Panc1 (cell line): ENCODE measurements at regions not wholly inside any gene's neighbourhood (a gene's known extent, or its start where the extent isn't known, plus 50 kb on each side); places are given as distances from the start of the nearest gene placed in this dataset.

Source experiments
- ATAC-seq: fragments of 200-7000 bp; cut with Tn5 transposase; 2 replicates; pipeline ENCODE4 v1.9.1; 2020; ENCODE audit warnings: mild to moderate bottlenecking, moderate library complexity
- BruUV-seq: library from RNA; stranded (reverse); fragments of 400-500 nt; replicated peaks from 2 replicates; lab custom pipeline; 2021; lab: Mats Ljungman, UMichigan
- CTCF ChIA-PET: fragments of 300-600 bp; sonication (Branson Sonifier 250); formaldehyde crosslinking; loops from one replicate; lab custom pipeline; 2022; ENCODE audit warnings: antibody characterized with exemption; lab: Charles Lee
- POLR2A ChIA-PET: fragments of 300-600 bp; sonication (Branson Sonifier 250); formaldehyde crosslinking; loops from one replicate; lab custom pipeline; 2022; ENCODE audit warnings: antibody characterized with exemption; lab: Charles Lee
- DNase-seq: peaks from one replicate; pipeline ENCODE4 v3.0.0-alpha.2; 2010; ENCODE audit warnings: low read depth, low spot score
- H3K27ac ChIP-seq: 2 replicates; pipeline ENCODE4 v1.5.1; 2011; ENCODE audit warnings: mild to moderate bottlenecking, low read length, inconsistent platforms
- H3K27me3 ChIP-seq: fragments of 200-500 bp; sonication (Bioruptor generic); 2 replicates; pipeline ENCODE4 v1.6.0; 2014; ENCODE audit warnings: low read length, inconsistent platforms; ENCODE audit not compliant: control insufficient read depth, insufficient read depth
- H3K36me3 ChIP-seq: fragments of 200-500 bp; sonication (Bioruptor generic); 2 replicates; pipeline ENCODE4 v1.5.1; 2014; ENCODE audit warnings: inconsistent platforms, mild to moderate bottlenecking, low read length, moderate library complexity; ENCODE audit not compliant: control insufficient read depth, insufficient read depth
- H3K4me1 ChIP-seq: 2 replicates; pipeline ENCODE4 v1.5.1; 2011; ENCODE audit warnings: inconsistent platforms, mild to moderate bottlenecking, low read length, moderate library complexity; ENCODE audit not compliant: control insufficient read depth, insufficient read depth
- H3K4me3 ChIP-seq, 2 experiments: 2 replicates each; pipeline ENCODE4 v1.5.1; 2011 to 2012; ENCODE audit warnings: low read depth in 2 of 2, low read length in 2 of 2, mild to moderate bottlenecking in 2 of 2, inconsistent platforms in 1 of 2, moderate library complexity in 1 of 2
- H3K9me3 ChIP-seq: fragments of 200-500 bp; sonication (Bioruptor generic); 2 replicates; pipeline ENCODE4 v1.5.1; 2014; ENCODE audit warnings: low read depth, mild to moderate bottlenecking, inconsistent platforms, low read length, moderate library complexity; ENCODE audit not compliant: control insufficient read depth, insufficient read depth
- CTCF ChIP-seq: fragments of 450-650 bp; IDR thresholded peaks from 2 replicates; pipeline ENCODE4 v1.5.1; 2017; ENCODE audit warnings: mild to moderate bottlenecking
- POLR2AphosphoS5 ChIP-seq: IDR thresholded peaks from 2 replicates; pipeline ENCODE4 v1.6.1; 2012; ENCODE audit warnings: mild to moderate bottlenecking, low read depth, low read length, moderate library complexity
- SIN3A ChIP-seq: IDR thresholded peaks from 2 replicates; pipeline ENCODE4 v1.6.1; 2012; ENCODE audit warnings: low read depth, mild to moderate bottlenecking, low read length, moderate library complexity, borderline replicate concordance; ENCODE audit not compliant: insufficient read depth
- TCF7L2 ChIP-seq: IDR thresholded peaks from 2 replicates; pipeline ENCODE4 v1.6.1; 2011; ENCODE audit warnings: mild to moderate bottlenecking, low read depth, low read length, inconsistent platforms
- in situ Hi-C: cut with HindIII; loops from 2 replicates; pipeline ENCODE4 v1.10.0; 2016; ENCODE audit warnings: low sequenced_read_pairs, low pct_unique_long_range_greater_than_20kb
- intact Hi-C: fragments of 100-400 bp; cut with micrococcal nuclease; formaldehyde crosslinking; loops from one replicate; pipeline ENCODE4 v1.10.0; 2022; ENCODE audit not compliant: unreplicated experiment
- TF ChIP-seq, protein P1 (sequence below), 2 experiments: IDR thresholded peaks; 2 replicates each; pipeline ENCODE4 v1.6.1; 2011 to 2012; ENCODE audit warnings: low read depth in 2 of 2, control low read depth in 1 of 2, low read length in 1 of 2, mild to moderate bottlenecking in 1 of 2, moderate library complexity in 1 of 2; ENCODE audit not compliant: insufficient read depth in 1 of 2

DNA sequence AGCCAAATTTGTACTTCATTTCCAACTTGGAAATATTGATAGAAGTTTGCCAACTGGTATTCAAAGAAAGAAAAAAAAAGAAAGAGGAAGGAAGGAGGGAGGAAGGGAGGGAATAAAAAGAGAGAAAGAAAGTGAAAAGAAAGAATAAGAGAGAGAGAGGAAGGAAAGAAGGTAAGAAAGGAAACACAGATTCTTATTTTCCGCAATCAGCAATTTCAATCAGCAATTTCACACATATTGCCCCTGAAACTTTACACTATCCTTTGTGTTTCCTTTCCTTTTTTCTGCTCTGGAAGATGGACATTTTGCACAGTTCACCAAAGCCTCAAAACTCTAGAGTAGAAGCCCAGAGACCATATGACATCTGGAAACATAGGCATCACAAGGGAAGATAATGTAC is 888.1 kb downstream of the REEP3 start:
- Histone ChIP-seq H3K36me3 (no peaks in the 10 kb centered on the region), H3K27me3 (no peaks in the 10 kb centered on the region), H3K4me1 (no peaks in the 10 kb centered on the region), H3K9me3 (no peaks in the 10 kb centered on the region), H3K4me3 (no peak overlapping the region), H3K27ac (no peak overlapping the region)
- no peak for DNase-seq
- intact Hi-C loops = no loop called here
- no TSS peak for BruUV-seq
- TF ChIP-seq CTCF = no peak
- TF ChIP-seq TCF7L2 = no peak
- no peak for TF ChIP-seq POLR2AphosphoS5
- TF ChIP-seq, protein P1, sequence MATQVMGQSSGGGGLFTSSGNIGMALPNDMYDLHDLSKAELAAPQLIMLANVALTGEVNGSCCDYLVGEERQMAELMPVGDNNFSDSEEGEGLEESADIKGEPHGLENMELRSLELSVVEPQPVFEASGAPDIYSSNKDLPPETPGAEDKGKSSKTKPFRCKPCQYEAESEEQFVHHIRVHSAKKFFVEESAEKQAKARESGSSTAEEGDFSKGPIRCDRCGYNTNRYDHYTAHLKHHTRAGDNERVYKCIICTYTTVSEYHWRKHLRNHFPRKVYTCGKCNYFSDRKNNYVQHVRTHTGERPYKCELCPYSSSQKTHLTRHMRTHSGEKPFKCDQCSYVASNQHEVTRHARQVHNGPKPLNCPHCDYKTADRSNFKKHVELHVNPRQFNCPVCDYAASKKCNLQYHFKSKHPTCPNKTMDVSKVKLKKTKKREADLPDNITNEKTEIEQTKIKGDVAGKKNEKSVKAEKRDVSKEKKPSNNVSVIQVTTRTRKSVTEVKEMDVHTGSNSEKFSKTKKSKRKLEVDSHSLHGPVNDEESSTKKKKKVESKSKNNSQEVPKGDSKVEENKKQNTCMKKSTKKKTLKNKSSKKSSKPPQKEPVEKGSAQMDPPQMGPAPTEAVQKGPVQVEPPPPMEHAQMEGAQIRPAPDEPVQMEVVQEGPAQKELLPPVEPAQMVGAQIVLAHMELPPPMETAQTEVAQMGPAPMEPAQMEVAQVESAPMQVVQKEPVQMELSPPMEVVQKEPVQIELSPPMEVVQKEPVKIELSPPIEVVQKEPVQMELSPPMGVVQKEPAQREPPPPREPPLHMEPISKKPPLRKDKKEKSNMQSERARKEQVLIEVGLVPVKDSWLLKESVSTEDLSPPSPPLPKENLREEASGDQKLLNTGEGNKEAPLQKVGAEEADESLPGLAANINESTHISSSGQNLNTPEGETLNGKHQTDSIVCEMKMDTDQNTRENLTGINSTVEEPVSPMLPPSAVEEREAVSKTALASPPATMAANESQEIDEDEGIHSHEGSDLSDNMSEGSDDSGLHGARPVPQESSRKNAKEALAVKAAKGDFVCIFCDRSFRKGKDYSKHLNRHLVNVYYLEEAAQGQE (IDR thresholded peaks at IDR 0.05; ENCODE audit: insufficient read depth in 1 of 2, low read depth in 2 of 2, low read length in 1 of 2) = no peak
- TF ChIP-seq SIN3A = no peak
- ChIA-PET POLR2A (no interaction called here), CTCF (interaction anchor here (0.7 kb wide), 1 partner anchor 267 kb away, joined by 14 read pairs; no protein-coding TSS in a partner anchor)
- ATAC-seq = no peak
- in situ Hi-C loops = no loop called here

GRCh38 chr10:64416011-64416410 is 894.8 kb downstream of the REEP3 start:
- no TSS peak for BruUV-seq
- Histone ChIP-seq H3K36me3 (no peaks in the 10 kb centered on the region), H3K27ac (no peak overlapping the region), H3K27me3 (no peaks in the 10 kb centered on the region), H3K9me3 (no peaks in the 10 kb centered on the region), H3K4me1 (no peaks in the 10 kb centered on the region), H3K4me3 (no peak overlapping the region)
- no peak for DNase-seq
- in situ Hi-C loops (no loop called here), intact Hi-C loops (no loop called here)
- no peak for ATAC-seq
- CTCF ChIA-PET = no interaction called here
- TF ChIP-seq TCF7L2 = no peak
- no peak for TF ChIP-seq CTCF
- TF ChIP-seq SIN3A = no peak
- TF ChIP-seq, protein P1 (IDR thresholded peaks at IDR 0.05; ENCODE audit: insufficient read depth in 1 of 2, low read depth in 2 of 2, low read length in 1 of 2) = no peak
- TF ChIP-seq POLR2AphosphoS5 = no peak
- POLR2A ChIA-PET = no interaction called here
